ENCODE measurements at regions not wholly inside any gene's neighbourhood (a gene's known extent, or its start where the extent isn't known, plus 50 kb on each side); places are given as distances from the start of the nearest gene placed in this dataset.

- TF ChIP-seq, protein P1, sequence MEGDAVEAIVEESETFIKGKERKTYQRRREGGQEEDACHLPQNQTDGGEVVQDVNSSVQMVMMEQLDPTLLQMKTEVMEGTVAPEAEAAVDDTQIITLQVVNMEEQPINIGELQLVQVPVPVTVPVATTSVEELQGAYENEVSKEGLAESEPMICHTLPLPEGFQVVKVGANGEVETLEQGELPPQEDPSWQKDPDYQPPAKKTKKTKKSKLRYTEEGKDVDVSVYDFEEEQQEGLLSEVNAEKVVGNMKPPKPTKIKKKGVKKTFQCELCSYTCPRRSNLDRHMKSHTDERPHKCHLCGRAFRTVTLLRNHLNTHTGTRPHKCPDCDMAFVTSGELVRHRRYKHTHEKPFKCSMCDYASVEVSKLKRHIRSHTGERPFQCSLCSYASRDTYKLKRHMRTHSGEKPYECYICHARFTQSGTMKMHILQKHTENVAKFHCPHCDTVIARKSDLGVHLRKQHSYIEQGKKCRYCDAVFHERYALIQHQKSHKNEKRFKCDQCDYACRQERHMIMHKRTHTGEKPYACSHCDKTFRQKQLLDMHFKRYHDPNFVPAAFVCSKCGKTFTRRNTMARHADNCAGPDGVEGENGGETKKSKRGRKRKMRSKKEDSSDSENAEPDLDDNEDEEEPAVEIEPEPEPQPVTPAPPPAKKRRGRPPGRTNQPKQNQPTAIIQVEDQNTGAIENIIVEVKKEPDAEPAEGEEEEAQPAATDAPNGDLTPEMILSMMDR (IDR thresholded peaks at IDR 0.05; ENCODE audit: low read depth, low read length), result no peak
- H3K4me3 ChIP-seq (ENCODE audit: low read depth, low read length), result no peak overlapping the region
Observed at GRCh38 chr5:124318661-124319060, 427.8 kb downstream of the ZNF608 start.

DNA sequence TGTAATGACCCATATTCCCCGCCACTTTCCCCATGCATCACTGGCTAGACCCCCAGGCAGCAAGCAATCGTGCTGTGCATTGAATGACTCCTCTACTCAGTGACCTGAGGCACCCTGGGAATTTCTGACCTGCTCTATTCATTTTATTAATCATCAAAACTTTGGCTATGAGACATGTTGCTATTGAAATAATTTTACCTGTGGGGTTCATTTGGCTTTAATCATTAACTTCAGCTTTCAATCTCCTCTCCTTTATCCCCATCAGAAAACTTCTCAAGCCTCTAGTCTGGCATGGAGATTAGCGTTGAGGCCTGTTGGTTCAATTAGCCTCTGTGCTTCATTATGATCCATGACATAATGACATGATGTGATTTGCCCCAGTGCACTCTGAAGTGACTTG, 429.0 kb downstream of the ZNF608 start:
- H3K4me3 ChIP-seq (ENCODE audit: low read depth, low read length), result no peak overlapping the region
- TF ChIP-seq, protein P1 (IDR thresholded peaks at IDR 0.05; ENCODE audit: low read depth, low read length), result no peak

DNA sequence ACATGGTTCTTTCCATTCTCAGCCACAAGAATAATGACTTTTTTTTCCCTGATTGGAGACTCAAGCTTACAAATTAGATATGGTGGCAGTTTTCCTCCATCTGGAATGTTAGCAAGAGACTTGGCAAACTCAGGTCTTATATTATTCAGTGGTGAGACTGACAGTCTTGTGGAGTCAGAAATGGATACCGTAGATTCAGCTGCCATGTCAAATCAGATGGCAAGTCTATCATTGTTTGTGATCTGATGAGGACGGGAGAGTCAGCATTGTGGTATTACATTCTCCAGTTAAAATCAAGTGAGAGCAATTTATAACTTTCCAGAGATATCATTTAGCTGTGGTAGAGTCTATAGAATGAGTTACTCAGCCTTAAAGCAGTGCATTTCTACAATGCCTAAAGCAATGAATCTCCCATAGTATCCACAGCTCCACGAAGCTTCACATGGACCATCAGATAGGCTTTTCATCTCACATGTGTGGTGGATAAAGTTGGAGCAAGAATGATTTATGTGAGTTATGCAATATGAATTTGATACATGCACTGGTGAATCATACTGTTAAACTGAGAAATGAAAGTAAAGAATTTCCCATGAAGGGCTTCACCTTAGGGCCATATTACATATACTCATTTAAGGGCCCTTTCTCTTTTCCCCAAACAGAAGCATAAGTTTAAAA, 430.6 kb downstream of the ZNF608 start:
- no peak overlapping the region for H3K4me3 ChIP-seq (ENCODE audit: low read depth, low read length)
- TF ChIP-seq, protein P1 (IDR thresholded peaks at IDR 0.05; ENCODE audit: low read depth, low read length), result no peak

- TF ChIP-seq, protein P1 (IDR thresholded peaks at IDR 0.05; ENCODE audit: low read depth, low read length), result no peak
- no peak overlapping the region for H3K4me3 ChIP-seq (ENCODE audit: low read depth, low read length)
Observed at GRCh38 chr5:124310453-124310852, 436.0 kb downstream of the ZNF608 start.

GRCh38 chr5:124309241-124309980, 437.0 kb downstream of the ZNF608 start:
- TF ChIP-seq, protein P1 (IDR thresholded peaks at IDR 0.05; ENCODE audit: low read depth, low read length), result no peak
- no peak overlapping the region for H3K4me3 ChIP-seq (ENCODE audit: low read depth, low read length)

DNA sequence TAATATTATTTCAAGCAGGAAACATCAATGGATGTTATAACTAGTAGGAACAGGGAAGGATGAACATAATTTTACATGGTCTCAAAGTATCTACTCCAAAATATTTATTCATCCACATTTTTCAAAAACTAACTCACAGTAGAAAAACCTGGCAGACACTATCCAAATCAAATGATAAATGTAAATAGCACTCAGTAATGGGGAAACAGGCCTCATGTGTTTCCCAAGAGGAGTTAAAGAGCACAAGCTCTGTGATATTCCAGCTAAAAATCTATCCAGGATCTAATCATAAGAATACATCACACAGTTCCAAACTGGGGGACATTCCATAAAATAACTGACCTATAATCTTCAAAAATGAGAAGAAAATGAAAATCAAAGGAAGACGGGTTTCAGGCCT, 443.1 kb downstream of the ZNF608 start:
- H3K4me3 ChIP-seq (ENCODE audit: low read depth, low read length), result no peak overlapping the region
- TF ChIP-seq, protein P1 (IDR thresholded peaks at IDR 0.05; ENCODE audit: low read depth, low read length), result no peak

- H3K4me3 ChIP-seq (ENCODE audit: low read depth, low read length), result no peak overlapping the region
- TF ChIP-seq, protein P1 (IDR thresholded peaks at IDR 0.05; ENCODE audit: low read depth, low read length), result no peak
Observed at GRCh38 chr5:124302533-124302932, 443.9 kb downstream of the ZNF608 start.

Measured in WI38 (cell line).